HAP-1 (cell line): ENCODE measurements at regions not wholly inside any gene's neighbourhood (a gene's known extent, or its start where the extent isn't known, plus 50 kb on each side); places are given as distances from the start of the nearest gene placed in this dataset.

Source experiments
- DNase-seq, 2 experiments: peaks; one replicate each; pipeline ENCODE4 v3.0.0-alpha.2; 2016 to 2020; ENCODE audit warnings: low spot score in 2 of 2
- H3K27me3 ChIP-seq: fragments of 250-450 bp; sonication (Bioruptor Pico); 2 replicates; pipeline ENCODE4 v1.5.1; 2020; ENCODE audit warnings: low read depth, mild to moderate bottlenecking, moderate library complexity
- H3K36me3 ChIP-seq: fragments of 250-450 bp; sonication (Bioruptor Pico); replicated peaks from 2 replicates; pipeline ENCODE4 v1.5.1; 2020; ENCODE audit warnings: mild to moderate bottlenecking
- H3K4me1 ChIP-seq: fragments of 250-450 bp; sonication (Bioruptor Pico); 2 replicates; pipeline ENCODE4 v1.5.1; 2020; ENCODE audit warnings: mild to moderate bottlenecking
- H3K4me3 ChIP-seq: fragments of 250-450 bp; sonication (Bioruptor Pico); 2 replicates; pipeline ENCODE4 v1.5.1; 2020; ENCODE audit warnings: mild to moderate bottlenecking, moderate library complexity
- H3K9me3 ChIP-seq: fragments of 250-450 bp; sonication (Bioruptor Pico); 2 replicates; pipeline ENCODE4 v1.5.1; 2020; ENCODE audit warnings: mild to moderate bottlenecking, moderate library complexity
- in situ Hi-C: fragments of 300-500 bp; cut with MboI; formaldehyde crosslinking; loops from 3 replicates; pipeline ENCODE4 v1.14.3; 2020; ENCODE audit warnings: low sequenced_read_pairs, inconsistent platforms, mixed read lengths

DNA sequence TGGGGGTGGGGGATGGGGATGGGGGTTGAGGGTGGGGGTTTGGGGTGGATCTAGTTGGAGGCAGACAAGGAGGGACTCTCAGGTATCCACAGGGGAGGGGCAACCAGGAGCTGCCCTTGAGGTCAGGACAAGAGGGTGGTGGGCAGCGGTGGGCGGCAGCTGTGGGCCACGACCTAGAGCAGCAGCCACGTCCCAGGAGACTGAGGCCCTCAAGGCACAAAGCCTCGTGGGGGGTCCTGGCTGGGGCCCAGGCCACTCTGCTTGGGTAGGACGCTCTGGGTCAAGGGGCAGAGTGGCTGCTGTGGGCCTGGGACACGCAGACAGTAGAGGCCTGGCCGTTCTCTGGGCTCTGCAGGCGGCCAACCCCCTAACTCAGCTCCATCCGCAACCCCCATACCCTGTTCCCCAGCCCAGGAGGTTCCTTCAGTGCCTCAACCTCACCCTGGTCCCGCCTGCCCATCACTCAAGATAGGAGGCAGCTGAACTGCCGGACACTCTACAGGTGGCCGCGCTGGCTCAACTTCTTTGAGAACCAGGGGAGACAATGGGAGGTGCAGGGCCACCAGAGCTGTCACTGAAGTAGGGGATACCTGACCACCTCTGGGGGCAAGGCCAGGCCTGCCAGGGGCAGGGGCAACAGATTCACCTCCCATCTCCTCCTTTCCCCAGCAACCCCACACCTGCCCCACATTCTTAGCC, 75.6 kb downstream of the ENGASE start:
- in situ Hi-C loops, result no loop called here
- no peak for DNase-seq
- Histone ChIP-seq H3K9me3 (no peaks in the 10 kb centered on the region), H3K27me3 (peaks cover 48% of the 10 kb centered on the region), H3K4me1 (no peaks in the 10 kb centered on the region), H3K4me3 (no peak overlapping the region), H3K36me3 (no peaks in the 10 kb centered on the region)

- no peak for DNase-seq
- Histone ChIP-seq H3K4me3 (no peak overlapping the region), H3K36me3 (no peaks in the 10 kb centered on the region), H3K27me3 (peaks cover 35% of the 10 kb centered on the region), H3K4me1 (no peaks in the 10 kb centered on the region), H3K9me3 (no peaks in the 10 kb centered on the region)
- in situ Hi-C loops, result no loop called here
These were observed 74.0 kb downstream of the ENGASE start for GRCh38 chr17:79148584-79148983.

DNA sequence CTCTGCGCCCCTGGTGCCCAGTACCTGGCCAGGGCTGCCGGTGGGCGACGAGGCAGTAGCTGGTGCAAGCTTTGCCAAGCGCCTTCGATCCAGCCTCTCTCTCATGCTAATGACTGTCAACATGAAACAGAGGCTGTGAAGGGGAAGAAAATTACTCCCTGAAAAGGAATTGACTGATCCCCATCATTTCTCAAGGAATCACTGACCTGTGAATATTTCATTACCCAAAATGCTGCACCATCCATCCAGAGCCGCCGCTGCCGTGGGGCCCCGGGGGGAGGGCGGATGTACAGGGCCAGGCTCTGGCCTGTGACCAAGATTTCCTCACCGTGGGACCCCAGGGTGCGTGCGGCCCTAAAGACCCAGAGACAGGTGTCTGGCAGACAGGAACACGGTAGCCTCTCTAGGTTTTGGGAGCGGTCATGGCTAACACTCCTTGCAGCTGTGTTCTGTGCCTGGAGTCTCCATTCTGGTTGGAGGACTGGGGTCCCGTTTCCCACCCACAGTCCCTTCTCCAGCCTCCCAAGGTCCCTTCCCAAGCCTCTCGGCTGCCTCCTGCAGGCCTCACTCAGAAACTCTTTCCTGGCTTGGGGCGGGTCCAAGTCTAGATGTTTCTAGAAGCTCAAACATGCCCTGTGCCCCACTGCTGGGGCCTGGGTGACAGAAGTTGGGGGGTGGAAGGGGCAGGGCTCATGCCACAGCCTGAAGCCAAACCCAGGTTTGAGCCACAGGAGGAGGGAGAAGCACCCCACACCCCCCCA, 73.3 kb downstream of the ENGASE start:
- no peak for DNase-seq
- Histone ChIP-seq H3K9me3 (no peaks in the 10 kb centered on the region), H3K27me3 (peaks cover 35% of the 10 kb centered on the region), H3K4me1 (no peaks in the 10 kb centered on the region), H3K36me3 (no peaks in the 10 kb centered on the region), H3K4me3 (no peak overlapping the region)
- in situ Hi-C loops, result no loop called here

- H3K4me1 ChIP-seq, result no peaks in the 10 kb centered on the region
- H3K4me3 ChIP-seq, result no peak overlapping the region
- peaks cover 38% of the 10 kb centered on the region for H3K27me3 ChIP-seq
- H3K9me3 ChIP-seq, result no peaks in the 10 kb centered on the region
- DNase-seq, result no peak
- in situ Hi-C loops, result no loop called here
- no peaks in the 10 kb centered on the region for H3K36me3 ChIP-seq
These were observed 71.9 kb downstream of the ENGASE start for GRCh38 chr17:79146562-79146961.

DNA sequence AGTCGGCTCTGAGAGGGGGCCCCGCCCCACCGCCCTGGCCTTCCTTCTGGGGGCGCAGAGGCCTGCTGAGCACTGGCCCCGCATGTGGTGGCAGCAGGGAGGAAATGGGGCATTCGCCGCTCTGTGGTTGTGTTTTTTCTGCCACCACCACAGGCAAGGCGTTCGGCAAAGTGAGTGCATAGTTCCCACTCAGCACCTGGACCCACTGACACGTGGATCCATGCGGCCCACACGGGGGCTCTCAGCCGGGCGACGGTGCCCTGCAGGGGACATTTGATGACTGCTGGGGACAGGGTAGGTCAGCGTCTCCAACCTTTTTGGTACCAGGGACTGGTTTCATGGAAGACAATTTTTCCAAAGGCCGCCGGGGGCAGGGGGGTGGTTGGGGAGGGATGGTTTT, 70.9 kb downstream of the ENGASE start:
- Histone ChIP-seq H3K36me3 (no peaks in the 10 kb centered on the region), H3K4me3 (no peak overlapping the region), H3K9me3 (no peaks in the 10 kb centered on the region), H3K27me3 (peaks cover 48% of the 10 kb centered on the region), H3K4me1 (no peaks in the 10 kb centered on the region)
- DNase-seq, result no peak
- in situ Hi-C loops, result no loop called here

DNA sequence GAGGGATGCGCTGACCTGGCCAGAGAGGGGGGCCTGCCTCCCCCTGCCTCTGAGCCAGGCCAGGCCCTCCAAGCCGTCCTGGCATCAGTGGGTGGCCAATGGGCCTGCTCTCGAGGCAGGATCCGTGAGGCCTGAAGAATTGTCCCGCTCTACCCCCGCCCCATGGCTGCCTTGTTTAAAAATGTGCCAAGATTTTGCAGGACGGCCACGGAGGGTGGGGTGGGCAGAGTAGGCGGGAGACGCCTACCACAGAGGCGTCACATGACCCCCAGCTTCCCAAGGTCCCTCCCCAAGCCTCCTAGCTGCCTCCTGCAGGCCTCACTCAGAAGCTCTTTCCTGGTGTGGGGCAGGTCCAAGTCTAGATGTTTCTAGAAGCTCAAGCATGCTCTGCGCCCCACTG, 69.5 kb downstream of the ENGASE start:
- no peaks in the 10 kb centered on the region for H3K9me3 ChIP-seq
- H3K27me3 ChIP-seq, result peaks cover 52% of the 10 kb centered on the region
- in situ Hi-C loops, result no loop called here
- no peaks in the 10 kb centered on the region for H3K36me3 ChIP-seq
- H3K4me1 ChIP-seq, result no peaks in the 10 kb centered on the region
- no peak overlapping the region for H3K4me3 ChIP-seq
- DNase-seq, result no peak

DNA sequence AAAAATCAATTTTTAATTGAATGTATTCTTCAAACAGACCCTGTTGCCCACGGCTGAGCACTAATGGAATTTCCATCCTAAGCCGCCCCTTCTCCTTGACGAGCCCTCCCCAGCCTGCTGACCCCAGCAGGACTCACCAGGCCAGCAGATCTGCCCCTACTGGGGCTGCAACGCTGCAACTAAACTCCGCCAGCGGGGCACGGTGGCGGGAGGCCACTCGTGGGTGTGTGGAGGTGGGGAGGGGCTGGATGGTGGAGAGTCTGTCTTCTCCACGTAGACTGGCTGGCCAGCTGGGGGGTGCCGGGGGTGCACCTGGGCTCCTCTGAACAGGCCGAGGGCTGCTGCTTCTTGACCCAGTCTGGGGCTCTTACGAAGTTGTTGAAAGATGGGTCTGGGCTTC, 67.8 kb downstream of the ENGASE start:
- DNase-seq, result no peak
- Histone ChIP-seq H3K27me3 (peaks cover 53% of the 10 kb centered on the region), H3K9me3 (no peaks in the 10 kb centered on the region), H3K4me1 (no peaks in the 10 kb centered on the region), H3K36me3 (no peaks in the 10 kb centered on the region), H3K4me3 (no peak overlapping the region)
- in situ Hi-C loops, result no loop called here

GRCh38 chr17:79141578-79142355, 67.1 kb downstream of the ENGASE start:
- Histone ChIP-seq H3K27me3 (peaks cover 60% of the 10 kb centered on the region), H3K4me1 (no peaks in the 10 kb centered on the region)

DNA sequence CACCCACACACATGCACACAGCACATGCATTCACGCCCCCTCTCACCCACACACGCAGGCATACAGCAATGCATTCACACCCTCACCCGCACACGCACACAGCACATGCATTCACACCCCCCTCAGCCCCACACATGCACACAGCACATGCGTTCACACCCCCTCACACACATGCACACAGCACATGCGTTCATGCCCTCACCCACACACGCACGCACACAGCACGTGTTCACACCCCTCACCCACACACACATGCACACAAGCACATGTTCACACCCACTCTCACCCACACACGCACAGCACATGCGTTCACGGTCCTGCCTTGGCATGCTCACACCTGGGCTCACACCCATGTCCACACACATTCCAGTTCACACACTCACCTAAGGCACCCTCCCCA, 64.2 kb downstream of the ENGASE start:
- no peaks in the 10 kb centered on the region for H3K9me3 ChIP-seq
- peaks cover 79% of the 10 kb centered on the region for H3K27me3 ChIP-seq

More at GRCh38 chr17:79141578-79142355, 67.1 kb downstream of the ENGASE start:
- no peak for DNase-seq
- in situ Hi-C loops, result no loop called here
- no peaks in the 10 kb centered on the region for H3K9me3 ChIP-seq
- no peak overlapping the region for H3K4me3 ChIP-seq
- no peaks in the 10 kb centered on the region for H3K36me3 ChIP-seq

DNA sequence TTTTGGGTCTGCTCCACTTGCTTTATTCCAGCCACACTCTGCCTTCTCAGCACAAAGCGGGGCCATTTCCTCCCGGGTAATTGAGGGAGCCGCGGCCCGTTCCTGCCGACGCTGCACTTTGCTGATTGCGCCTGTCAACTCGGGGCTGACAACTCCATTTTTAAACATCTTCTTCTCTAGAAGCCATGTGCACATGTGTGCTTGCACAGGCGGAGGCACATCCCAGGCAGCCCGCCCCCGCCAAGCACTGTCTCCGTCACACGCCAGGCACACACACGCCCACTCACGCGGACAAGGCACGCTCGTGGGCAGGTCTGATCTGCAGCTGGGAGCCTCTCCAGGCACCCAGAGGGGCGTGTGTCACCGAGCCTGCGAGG, 63.2 kb downstream of the ENGASE start:
- H3K27me3 ChIP-seq, result peaks cover 79% of the 10 kb centered on the region
- H3K9me3 ChIP-seq, result no peaks in the 10 kb centered on the region
- in situ Hi-C loops, result no loop called here
- H3K4me1 ChIP-seq, result no peaks in the 10 kb centered on the region
- no peak for DNase-seq
- no peak overlapping the region for H3K4me3 ChIP-seq
- H3K36me3 ChIP-seq, result no peaks in the 10 kb centered on the region

More for the DNA sequence above, 64.2 kb downstream of the ENGASE start:
- Histone ChIP-seq H3K4me3 (no peak overlapping the region), H3K4me1 (no peaks in the 10 kb centered on the region), H3K36me3 (no peaks in the 10 kb centered on the region)
- DNase-seq, result no peak
- in situ Hi-C loops, result no loop called here

GRCh38 chr17:79137015-79137788, 62.6 kb downstream of the ENGASE start:
- no peaks in the 10 kb centered on the region for H3K9me3 ChIP-seq
- in situ Hi-C loops, result no loop called here
- H3K4me3 ChIP-seq, result no peak overlapping the region
- no peak for DNase-seq
- H3K27me3 ChIP-seq, result peaks cover 79% of the 10 kb centered on the region
- H3K4me1 ChIP-seq, result no peaks in the 10 kb centered on the region
- H3K36me3 ChIP-seq, result no peaks in the 10 kb centered on the region

DNA sequence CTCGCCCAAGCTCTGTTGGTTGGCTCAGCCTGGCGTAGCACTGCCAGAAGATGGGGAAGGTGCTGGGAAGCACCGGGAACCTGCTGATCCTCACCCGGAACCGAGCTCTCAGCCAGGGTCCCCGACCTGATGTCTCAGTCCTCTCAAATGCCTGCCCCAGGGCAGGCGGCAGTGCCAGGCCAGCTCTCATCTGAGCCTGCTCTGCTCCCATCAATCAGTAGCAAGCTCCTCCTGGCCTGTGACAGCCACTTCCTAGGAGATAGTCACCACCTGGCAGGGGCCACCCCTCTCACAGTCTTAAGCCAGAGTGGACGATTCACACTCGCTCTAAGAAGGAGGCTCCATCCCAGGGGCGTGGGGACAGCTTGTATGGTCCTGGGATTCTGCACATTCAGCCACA, 62.0 kb downstream of the ENGASE start:
- Histone ChIP-seq H3K4me3 (no peak overlapping the region), H3K9me3 (no peaks in the 10 kb centered on the region), H3K4me1 (no peaks in the 10 kb centered on the region), H3K27me3 (peaks cover 77% of the 10 kb centered on the region), H3K36me3 (no peaks in the 10 kb centered on the region)
- DNase-seq, result no peak
- in situ Hi-C loops, result no loop called here
